Mesenchymal stem cell (in vitro differentiated cells and primary cell): ENCODE measurements at regions not wholly inside any gene's neighbourhood (a gene's known extent, or its start where the extent isn't known, plus 50 kb on each side); places are given as distances from the start of the nearest gene placed in this dataset.

Experiments
- DNase-seq: peaks from one replicate; pipeline ENCODE4 v3.0.0-alpha.2; 2013
- H2AFZ ChIP-seq: one replicate; pipeline ENCODE4 v1.6.1; 2013; ENCODE audit warnings: low read depth, mild to moderate bottlenecking, control low read depth, inconsistent platforms, low read length, moderate library complexity
- H2AK5ac ChIP-seq: 2 replicates; pipeline ENCODE4 v1.6.1; 2013; ENCODE audit warnings: low read length, moderate library complexity, mild to moderate bottlenecking, inconsistent platforms; ENCODE audit not compliant: severe bottlenecking
- H2BK120ac ChIP-seq: one replicate; pipeline ENCODE4 v1.6.1; 2013; ENCODE audit warnings: low read depth, mild to moderate bottlenecking, inconsistent platforms, low read length, moderate library complexity
- H2BK12ac ChIP-seq, 2 experiments: one replicate each; pipeline ENCODE4 v1.6.1; 2013; ENCODE audit warnings: inconsistent platforms in 2 of 2, low read length in 2 of 2, mild to moderate bottlenecking in 2 of 2, moderate library complexity in 2 of 2, control low read depth in 1 of 2
- H2BK15ac ChIP-seq: one replicate; pipeline ENCODE4 v1.6.1; 2013; ENCODE audit warnings: mild to moderate bottlenecking, low read depth, inconsistent platforms; ENCODE audit not compliant: poor library complexity, severe bottlenecking
- H2BK5ac ChIP-seq: 2 replicates; pipeline ENCODE4 v1.6.1; 2013; ENCODE audit warnings: low read depth, mild to moderate bottlenecking, low read length, control low read depth, inconsistent platforms; ENCODE audit not compliant: poor library complexity, severe bottlenecking
- H3K14ac ChIP-seq, 2 experiments: one replicate each; pipeline ENCODE4 v1.6.1; 2013; ENCODE audit warnings: inconsistent platforms in 2 of 2, low read length in 2 of 2, control low read depth in 1 of 2, mild to moderate bottlenecking in 1 of 2, moderate library complexity in 1 of 2
- H3K18ac ChIP-seq, 2 experiments: one replicate each; pipeline ENCODE4 v1.6.1; 2013; ENCODE audit warnings: inconsistent platforms in 2 of 2, low read length in 2 of 2, control low read depth in 1 of 2, low read depth in 1 of 2, mild to moderate bottlenecking in 1 of 2
- H3K23ac ChIP-seq, 2 experiments: one replicate each; pipeline ENCODE4 v1.6.1; 2013; ENCODE audit warnings: inconsistent platforms in 2 of 2, low read length in 2 of 2, mild to moderate bottlenecking in 2 of 2, moderate library complexity in 2 of 2, control low read depth in 1 of 2
- H3K27ac ChIP-seq: 2 replicates; pipeline ENCODE4 v1.5.1; 2013; ENCODE audit warnings: mild to moderate bottlenecking, moderate library complexity, low read length, control low read depth, inconsistent platforms; ENCODE audit not compliant: poor library complexity, severe bottlenecking
- H3K27me3 ChIP-seq, 2 experiments: 2 replicates each; pipeline versions ENCODE4 v1.6.1 to v1.7.0; 2013; ENCODE audit warnings: low read length in 2 of 2, mild to moderate bottlenecking in 2 of 2, moderate library complexity in 2 of 2, control low read depth in 1 of 2, inconsistent platforms in 1 of 2; ENCODE audit not compliant: control insufficient read depth in 1 of 2, insufficient read depth in 1 of 2
- H3K36me3 ChIP-seq, 2 experiments: 2 replicates each; pipeline versions ENCODE4 v1.6.1 to v1.7.0; 2013; ENCODE audit warnings: low read length in 2 of 2, control low read depth in 1 of 2, inconsistent platforms in 1 of 2, low read depth in 1 of 2, mild to moderate bottlenecking in 1 of 2; ENCODE audit not compliant: insufficient read depth in 2 of 2, control insufficient read depth in 1 of 2
- H3K4ac ChIP-seq, 2 experiments: one replicate each; pipeline ENCODE4 v1.6.1; 2013; ENCODE audit warnings: inconsistent platforms in 2 of 2, low read length in 2 of 2, mild to moderate bottlenecking in 2 of 2, moderate library complexity in 2 of 2, control low read depth in 1 of 2, low read depth in 1 of 2
- H3K4me1 ChIP-seq: 2 replicates; pipeline ENCODE4 v1.6.1; 2013; ENCODE audit warnings: low read depth, low read length, control low read depth; ENCODE audit not compliant: control insufficient read depth, insufficient read depth
- H3K4me2 ChIP-seq: 2 replicates; pipeline ENCODE4 v1.6.1; 2013; ENCODE audit warnings: low read length, mild to moderate bottlenecking, inconsistent platforms; ENCODE audit not compliant: poor library complexity, severe bottlenecking
- H3K4me3 ChIP-seq, 2 experiments: 2 replicates each; pipeline versions ENCODE4 v1.5.1 to v1.7.0; 2013; ENCODE audit warnings: low read length in 2 of 2, mild to moderate bottlenecking in 2 of 2, control low read depth in 1 of 2, low read depth in 1 of 2; ENCODE audit not compliant: insufficient read depth in 1 of 2
- H3K79me1 ChIP-seq: replicated peaks from 2 replicates; pipeline ENCODE4 v1.6.1; 2013; ENCODE audit warnings: mild to moderate bottlenecking, control low read depth, low read length, inconsistent platforms; ENCODE audit not compliant: poor library complexity, severe bottlenecking
- H3K9ac ChIP-seq: 2 replicates; pipeline ENCODE4 v1.7.0; 2013; ENCODE audit warnings: mild to moderate bottlenecking, low read length, moderate library complexity
- H3K9me3 ChIP-seq: 2 replicates; pipeline ENCODE4 v1.7.0; 2013; ENCODE audit warnings: mild to moderate bottlenecking, low read length; ENCODE audit not compliant: control insufficient read depth
- H4K8ac ChIP-seq: one replicate; pipeline ENCODE4 v1.6.1; 2013; ENCODE audit warnings: inconsistent platforms, mild to moderate bottlenecking, low read length, moderate library complexity
- H4K91ac ChIP-seq: one replicate; pipeline ENCODE4 v1.6.1; 2013; ENCODE audit warnings: mild to moderate bottlenecking, low read length, inconsistent platforms
- WGBS: methylation state at CpG from one replicate; pipeline ENCODE4 v1.1.7; 2013; ENCODE audit warnings: mixed read lengths; 5-methylcytosine and 5-hydroxymethylcytosine counted together

GRCh38 chr16:72301523-72302236 is 129.7 kb upstream of the PMFBP1 start:
- Histone ChIP-seq H3K27me3 (no peaks in the 10 kb centered on the region), H3K9me3 (no peaks in the 10 kb centered on the region), H3K4ac (no peak overlapping the region), H2BK12ac (no peak overlapping the region), H3K18ac (no peak overlapping the region), H4K8ac (no peak overlapping the region), H2AK5ac (no peak overlapping the region), H2BK120ac (no peak overlapping the region), H3K79me1 (no peaks in the 10 kb centered on the region), H3K27ac (no peak overlapping the region), H3K14ac (no peak overlapping the region), H3K4me2 (no peak overlapping the region), H4K91ac (no peak overlapping the region), H2AFZ (no peak overlapping the region), H3K36me3 (no peaks in the 10 kb centered on the region), H2BK5ac (no peak overlapping the region), H3K23ac (no peak overlapping the region), H2BK15ac (no peak overlapping the region), H3K4me1 (no peaks in the 10 kb centered on the region), H3K9ac (no peak overlapping the region), H3K4me3 (no peak overlapping the region)
- DNase-seq, result no peak
- 81% methylated on average over 6 of the region's 8 CpGs for WGBS

GRCh38 chr16:72300892-72301291 is 128.9 kb upstream of the PMFBP1 start:
- no peak overlapping the region for H4K91ac ChIP-seq
- H3K4me1 ChIP-seq, result no peaks in the 10 kb centered on the region
- H2BK120ac ChIP-seq, result no peak overlapping the region
- H3K79me1 ChIP-seq, result no peaks in the 10 kb centered on the region
- H3K4ac ChIP-seq, result no peak overlapping the region
- H3K18ac ChIP-seq, result no peak overlapping the region
- no peak overlapping the region for H2BK15ac ChIP-seq
- no peaks in the 10 kb centered on the region for H3K9me3 ChIP-seq
- WGBS, result 78% methylated on average over 7 of the region's 7 CpGs
- H2AK5ac ChIP-seq, result no peak overlapping the region
- H4K8ac ChIP-seq, result no peak overlapping the region
- H3K14ac ChIP-seq, result no peak overlapping the region
- H3K27me3 ChIP-seq, result no peaks in the 10 kb centered on the region
- H2BK12ac ChIP-seq, result no peak overlapping the region
- no peak overlapping the region for H3K27ac ChIP-seq
- DNase-seq, result no peak
- H3K36me3 ChIP-seq, result no peaks in the 10 kb centered on the region
- no peak overlapping the region for H3K4me3 ChIP-seq
- no peak overlapping the region for H3K4me2 ChIP-seq
- H3K23ac ChIP-seq, result no peak overlapping the region
- no peak overlapping the region for H2AFZ ChIP-seq
- H2BK5ac ChIP-seq, result no peak overlapping the region
- H3K9ac ChIP-seq, result no peak overlapping the region

- Histone ChIP-seq H3K9me3 (no peaks in the 10 kb centered on the region), H3K36me3 (no peaks in the 10 kb centered on the region), H4K91ac (no peak overlapping the region), H2BK15ac (no peak overlapping the region), H3K27me3 (no peaks in the 10 kb centered on the region), H3K27ac (no peak overlapping the region), H2BK120ac (no peak overlapping the region), H2AFZ (no peak overlapping the region), H3K4me3 (no peak overlapping the region), H3K4ac (no peak overlapping the region), H4K8ac (no peak overlapping the region), H2BK12ac (no peak overlapping the region), H3K18ac (no peak overlapping the region), H2AK5ac (no peak overlapping the region), H3K4me2 (no peak overlapping the region), H3K14ac (no peak overlapping the region), H3K23ac (no peak overlapping the region), H2BK5ac (no peak overlapping the region), H3K4me1 (no peaks in the 10 kb centered on the region), H3K79me1 (no peaks in the 10 kb centered on the region), H3K9ac (no peak overlapping the region)
- DNase-seq, result no peak
- WGBS, result 89% methylated on average over 1 of the region's 2 CpGs
Measured at GRCh38 chr16:72299684-72300243, 127.8 kb upstream of the PMFBP1 start.

- Histone ChIP-seq H3K27ac (no peak overlapping the region), H2BK12ac (no peak overlapping the region), H3K9me3 (no peaks in the 10 kb centered on the region), H3K4me3 (no peak overlapping the region), H3K4me2 (no peak overlapping the region), H3K9ac (no peak overlapping the region), H2BK120ac (no peak overlapping the region), H3K4me1 (no peaks in the 10 kb centered on the region), H4K91ac (no peak overlapping the region), H3K4ac (no peak overlapping the region), H4K8ac (no peak overlapping the region), H2BK15ac (no peak overlapping the region), H2AK5ac (no peak overlapping the region), H3K79me1 (no peaks in the 10 kb centered on the region), H3K14ac (no peak overlapping the region), H3K18ac (no peak overlapping the region), H2BK5ac (no peak overlapping the region), H3K36me3 (no peaks in the 10 kb centered on the region), H2AFZ (no peak overlapping the region), H3K23ac (no peak overlapping the region), H3K27me3 (no peaks in the 10 kb centered on the region)
- WGBS, result no CpG with 5 or more reads among the region's 1 CpG
- DNase-seq, result no peak
Measured at GRCh38 chr16:72298961-72299360, 127.0 kb upstream of the PMFBP1 start.
